ENCODE measurements at regions not wholly inside any gene's neighbourhood (a gene's known extent, or its start where the extent isn't known, plus 50 kb on each side); places are given as distances from the start of the nearest gene placed in this dataset.

GRCh38 chr1:68332041-68332440 is 99.7 kb upstream of the WLS start:
- Histone ChIP-seq H3K27me3 (ENCODE audit: low read depth) (no peaks in the 10 kb centered on the region), H3K4me3 (no peak overlapping the region), H3K36me3 (no peaks in the 10 kb centered on the region), H3K4me1 (no peaks in the 10 kb centered on the region), H3K27ac (no peak overlapping the region), H3K9me3 (no peaks in the 10 kb centered on the region)
- DNase-seq = no peak
- ATAC-seq = no peak
- TF ChIP-seq CTCF (IDR thresholded peaks at IDR 0.05) = no peak
- intact Hi-C loops (cut with DNase I) = no loop called here

GRCh38 chr1:68331117-68331865 is 99.0 kb upstream of the WLS start:
- H3K27me3 ChIP-seq (ENCODE audit: low read depth) = no peaks in the 10 kb centered on the region
- H3K27ac ChIP-seq = no peak overlapping the region
- intact Hi-C loops (cut with DNase I) = no loop called here
- ATAC-seq = no peak
- H3K4me1 ChIP-seq = no peaks in the 10 kb centered on the region
- no peaks in the 10 kb centered on the region for H3K36me3 ChIP-seq
- no peaks in the 10 kb centered on the region for H3K9me3 ChIP-seq
- TF ChIP-seq CTCF (IDR thresholded peaks at IDR 0.05) = no peak
- H3K4me3 ChIP-seq = no peak overlapping the region
- no peak for DNase-seq

- no peak for TF ChIP-seq CTCF (IDR thresholded peaks at IDR 0.05)
- H3K36me3 ChIP-seq = no peaks in the 10 kb centered on the region
- intact Hi-C loops (cut with DNase I) = no loop called here
- no peak overlapping the region for H3K4me3 ChIP-seq
- no peaks in the 10 kb centered on the region for H3K9me3 ChIP-seq
- no peak overlapping the region for H3K27ac ChIP-seq
- no peak for DNase-seq
- H3K27me3 ChIP-seq (ENCODE audit: low read depth) = no peaks in the 10 kb centered on the region
- H3K4me1 ChIP-seq = no peaks in the 10 kb centered on the region
- ATAC-seq = no peak
These were observed 98.1 kb upstream of the WLS start for GRCh38 chr1:68330391-68330790.

- intact Hi-C loops (cut with DNase I) = no loop called here
- no peaks in the 10 kb centered on the region for H3K4me1 ChIP-seq
- H3K9me3 ChIP-seq = no peaks in the 10 kb centered on the region
- DNase-seq = no peak
- TF ChIP-seq CTCF (IDR thresholded peaks at IDR 0.05) = no peak
- no peaks in the 10 kb centered on the region for H3K36me3 ChIP-seq
- no peak for ATAC-seq
- H3K27me3 ChIP-seq (ENCODE audit: low read depth) = no peaks in the 10 kb centered on the region
- no peak overlapping the region for H3K27ac ChIP-seq
- H3K4me3 ChIP-seq = no peak overlapping the region
These were observed 96.9 kb upstream of the WLS start for GRCh38 chr1:68329096-68329835.

GRCh38 chr1:68328490-68328889 is 96.2 kb upstream of the WLS start:
- Histone ChIP-seq H3K4me3 (no peak overlapping the region), H3K27me3 (ENCODE audit: low read depth) (no peaks in the 10 kb centered on the region), H3K4me1 (no peaks in the 10 kb centered on the region), H3K9me3 (no peaks in the 10 kb centered on the region), H3K27ac (no peak overlapping the region), H3K36me3 (no peaks in the 10 kb centered on the region)
- TF ChIP-seq CTCF (IDR thresholded peaks at IDR 0.05) = no peak
- ATAC-seq (no peak), DNase-seq (no peak)
- intact Hi-C loops (cut with DNase I) = no loop called here

All from lower lobe of right lung (tissue), 2 donors.